ENCODE measurements at regions not wholly inside any gene's neighbourhood (a gene's known extent, or its start where the extent isn't known, plus 50 kb on each side); places are given as distances from the start of the nearest gene placed in this dataset.

DNA sequence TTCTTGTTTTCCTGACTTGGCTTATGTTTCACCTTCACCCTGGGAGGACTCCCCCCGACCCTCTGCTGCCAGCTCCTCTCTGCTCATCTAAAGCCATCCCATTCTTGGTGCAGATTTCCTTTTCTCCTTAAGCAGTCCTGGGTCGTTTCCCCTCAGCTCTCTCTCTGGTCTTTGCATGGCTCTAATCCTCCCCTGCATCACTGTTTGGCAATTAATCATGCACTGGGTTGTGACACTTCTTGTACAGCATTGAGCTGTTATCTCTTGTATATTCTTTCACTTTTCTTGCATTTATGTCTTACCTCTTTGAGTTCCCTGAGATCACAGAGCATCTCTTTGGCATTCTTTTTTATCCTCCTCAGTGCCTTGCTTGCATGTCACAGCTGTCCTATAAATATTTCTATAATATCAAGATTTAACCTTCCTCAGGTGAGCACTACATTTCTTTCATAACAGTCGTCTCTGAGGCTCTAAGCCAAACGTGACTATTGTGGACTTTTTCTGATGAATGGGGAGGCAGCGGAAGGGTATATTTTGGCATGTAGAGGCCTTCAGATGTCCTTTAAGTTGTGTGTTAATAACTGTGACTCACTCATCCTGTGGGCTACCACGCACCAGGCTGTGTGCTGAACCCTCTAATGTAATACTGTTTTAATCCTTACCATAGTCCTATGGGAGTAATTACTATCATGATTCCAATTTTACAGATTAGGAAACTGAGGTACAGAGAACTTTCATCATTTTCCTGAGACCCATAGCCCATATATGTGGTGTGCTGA lies 507.5 kb downstream of the SLC4A3 start:
- no peak for DNase-seq

DNA sequence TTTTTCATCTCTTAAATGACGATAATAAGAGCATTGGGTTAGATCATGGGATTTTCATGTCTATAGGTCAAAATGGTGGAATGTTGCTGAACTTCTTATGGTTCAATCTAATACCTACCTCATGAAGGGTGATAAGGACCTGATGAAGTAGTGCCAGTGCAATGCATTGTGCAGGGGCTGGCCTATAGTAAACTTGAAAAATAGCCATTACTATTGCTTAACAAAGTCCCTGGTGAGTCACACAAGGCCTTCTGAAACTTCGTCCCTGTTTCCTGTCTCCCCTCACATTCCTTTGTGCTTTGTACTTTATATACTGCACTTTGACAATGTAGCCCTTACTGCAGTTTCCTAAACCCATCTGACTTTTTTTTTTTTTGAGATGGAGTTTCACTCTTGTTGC lies 515.9 kb downstream of the SLC4A3 start:
- DNase-seq = no peak

DNA sequence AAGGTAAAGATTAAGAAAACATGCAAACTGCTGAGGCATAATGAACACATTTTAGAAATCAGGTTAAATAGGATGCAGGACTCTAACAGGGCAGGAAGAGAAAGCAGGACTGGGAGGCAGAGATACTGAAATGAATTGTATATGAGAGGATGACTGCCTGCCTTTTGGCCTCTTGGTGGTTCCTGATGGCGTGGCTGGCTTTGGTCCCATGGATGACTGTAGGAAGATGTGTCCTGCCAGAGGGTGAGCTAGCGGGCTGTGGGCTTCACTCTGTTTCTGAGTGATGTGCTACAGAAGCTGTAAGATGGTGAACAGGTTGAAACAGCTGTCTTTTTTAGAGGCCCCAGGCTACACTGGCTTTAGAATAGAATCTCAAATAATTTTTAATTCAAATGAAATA lies 517.0 kb downstream of the SLC4A3 start:
- no peak for DNase-seq

DNA sequence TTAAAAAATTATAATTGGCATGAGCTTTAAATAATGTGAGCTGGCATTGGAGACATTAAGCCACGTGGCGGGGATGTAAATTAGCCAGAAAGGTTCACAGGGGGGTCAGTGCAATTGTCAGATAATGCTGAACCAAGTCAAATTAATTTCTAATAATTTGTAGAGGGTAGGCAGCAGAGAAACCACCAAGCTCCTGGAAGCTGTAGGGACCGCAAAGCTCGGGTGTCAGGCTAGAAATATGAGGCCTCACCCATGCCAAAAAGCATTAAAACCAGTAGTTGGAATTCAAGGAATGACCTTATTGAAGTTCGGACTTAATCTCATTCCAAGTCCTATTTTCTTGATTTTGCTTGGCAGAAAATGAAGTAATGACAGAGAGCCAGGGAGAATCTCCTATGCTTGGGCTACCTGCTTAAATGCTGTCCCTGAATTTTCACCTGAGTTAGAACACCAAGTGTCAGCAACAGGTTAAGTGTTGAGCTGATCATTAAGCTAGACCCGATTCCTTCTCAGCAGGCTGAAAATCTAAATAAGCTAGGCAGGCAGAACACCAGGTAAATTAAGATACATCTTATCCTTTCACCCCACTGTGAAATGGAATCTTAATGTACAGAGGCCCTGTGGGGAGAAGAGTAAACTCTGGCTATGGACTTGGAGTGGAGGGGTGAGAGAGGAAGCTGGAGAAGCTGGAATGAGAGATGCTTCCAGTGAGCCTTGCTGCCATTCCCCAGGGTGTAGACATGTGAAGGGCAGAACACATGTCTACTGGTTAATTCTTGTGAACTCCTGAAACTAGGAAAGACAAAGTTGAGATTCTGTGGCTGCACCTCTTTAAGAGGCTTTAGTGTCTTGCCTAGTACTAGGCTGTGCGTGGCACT lies 520.0 kb downstream of the SLC4A3 start:
- DNase-seq = no peak

DNA sequence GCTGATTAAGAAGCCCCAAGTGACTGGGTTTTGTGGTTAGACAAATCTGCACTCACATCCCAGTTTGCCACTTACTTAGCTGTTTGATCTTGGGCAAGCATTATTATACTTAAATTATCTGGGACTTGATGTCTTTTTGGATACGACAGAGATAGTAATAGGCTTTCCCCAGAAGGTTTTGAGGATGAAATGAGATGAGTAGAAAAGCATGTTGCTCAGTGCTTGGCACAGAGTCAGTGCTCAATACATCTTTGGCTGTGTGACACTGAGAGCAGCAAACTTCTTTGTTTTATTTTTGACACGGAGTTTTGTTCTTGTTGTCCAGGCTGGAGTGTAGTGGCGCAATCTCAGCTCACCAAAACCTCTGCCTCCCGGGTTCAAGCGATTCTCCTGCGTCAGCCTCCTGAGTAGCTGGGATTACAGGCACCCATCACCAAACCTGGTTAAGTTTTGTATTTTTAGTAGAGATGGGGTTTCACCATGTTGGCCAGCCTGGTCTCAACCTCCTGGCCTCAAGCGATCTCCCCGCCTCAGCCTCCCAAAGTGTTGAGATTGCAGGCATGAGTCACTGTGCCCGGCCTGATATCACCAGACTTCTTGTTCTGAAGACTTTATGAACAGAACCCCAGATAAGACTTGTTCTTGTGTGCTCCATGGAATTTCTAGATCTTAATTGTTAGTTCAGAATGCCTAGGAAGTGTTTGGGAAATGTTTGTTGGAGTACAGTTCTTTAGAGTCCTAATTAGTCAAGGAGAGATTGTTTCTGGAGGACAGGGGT lies 521.2 kb downstream of the SLC4A3 start:
- DNase-seq = no peak

DNA sequence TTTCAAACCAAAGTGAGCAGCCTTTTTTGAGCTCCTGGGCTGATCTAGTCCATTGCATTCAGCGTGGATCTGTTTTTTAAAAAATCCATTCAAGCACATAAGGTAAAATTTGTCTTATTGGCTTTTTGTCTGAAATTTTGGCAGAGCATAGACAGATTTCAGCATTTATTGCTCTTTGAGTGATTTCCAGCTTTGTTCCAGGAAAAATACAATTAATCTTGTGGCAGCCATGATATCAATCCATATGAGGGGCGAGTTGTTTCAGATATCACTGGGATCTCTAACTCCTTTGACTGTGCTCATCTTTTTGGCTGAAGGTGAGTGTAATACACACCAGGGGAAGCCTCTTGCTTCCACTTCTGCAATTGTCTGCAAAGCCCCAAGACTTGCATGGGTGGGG lies 523.9 kb downstream of the SLC4A3 start:
- no peak for DNase-seq

DNA sequence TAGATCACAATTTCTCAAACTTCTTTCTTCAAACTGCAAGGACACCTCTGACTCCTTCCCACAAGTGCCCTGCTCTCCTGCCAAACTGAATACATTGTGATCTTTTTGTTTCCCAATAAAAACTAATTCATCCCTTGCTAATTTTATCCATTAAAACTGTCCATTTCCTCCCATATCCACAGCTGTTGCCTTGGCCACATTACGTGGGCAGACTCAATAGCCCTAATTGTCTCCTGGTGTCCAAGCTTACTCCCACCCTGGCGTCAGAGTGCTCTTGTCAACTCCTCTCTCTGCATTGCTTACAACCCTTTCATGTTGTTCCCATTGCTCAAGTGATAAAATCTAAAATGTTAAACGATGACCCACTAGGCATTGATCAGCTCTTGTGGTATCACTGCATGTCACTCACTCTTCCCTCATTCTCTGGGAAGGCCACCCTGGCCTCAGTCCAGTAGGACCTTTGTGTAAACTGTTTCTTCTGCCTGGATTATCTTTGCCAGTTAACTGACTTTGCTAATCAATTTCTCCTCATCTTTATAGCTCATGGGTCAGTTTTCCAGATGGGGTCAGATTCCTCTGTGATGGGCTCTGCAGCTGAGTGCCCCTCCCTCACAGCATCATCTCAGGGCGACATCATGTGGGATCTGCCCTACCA lies 525.0 kb downstream of the SLC4A3 start:
- no peak for DNase-seq

DNA sequence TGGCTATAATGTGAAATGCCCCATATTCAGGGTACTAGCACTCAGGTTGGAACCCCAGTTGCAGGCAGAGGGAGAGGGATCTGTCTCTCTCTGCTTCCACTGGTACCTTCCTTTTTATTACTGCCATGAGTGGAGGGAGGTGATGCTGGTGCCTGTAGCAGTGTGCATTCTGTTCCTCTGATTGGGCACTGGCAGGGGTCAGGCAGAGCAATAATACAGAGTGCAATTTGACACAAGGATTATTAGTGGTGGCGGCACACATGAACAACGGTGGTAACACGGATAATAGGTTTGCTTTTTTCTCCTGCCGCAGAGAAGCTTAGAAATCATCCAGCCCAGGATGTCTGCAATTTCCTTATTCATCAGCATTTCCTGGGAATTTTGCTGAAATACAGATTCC lies 525.7 kb downstream of the SLC4A3 start:
- DNase-seq = no peak

DNA sequence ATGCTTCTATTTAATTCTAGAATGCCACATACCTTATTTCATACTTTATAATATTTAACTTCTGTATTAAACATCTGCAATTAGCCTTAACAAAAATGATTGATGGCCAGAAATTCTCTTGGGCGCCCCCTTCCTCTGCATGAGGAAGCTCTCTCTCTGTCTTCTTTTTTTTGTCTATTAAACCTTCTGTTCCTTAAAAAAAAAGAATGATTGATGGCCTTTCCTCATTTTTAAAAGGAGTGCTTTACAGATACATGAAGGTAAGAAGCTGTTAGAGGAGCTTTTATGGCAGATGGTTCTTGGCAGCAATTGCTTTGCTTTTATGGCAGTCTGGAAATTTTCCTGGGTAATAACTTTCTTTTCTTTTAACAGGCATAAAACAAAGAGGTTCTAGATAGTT lies 526.9 kb downstream of the SLC4A3 start:
- DNase-seq = no peak

DNA sequence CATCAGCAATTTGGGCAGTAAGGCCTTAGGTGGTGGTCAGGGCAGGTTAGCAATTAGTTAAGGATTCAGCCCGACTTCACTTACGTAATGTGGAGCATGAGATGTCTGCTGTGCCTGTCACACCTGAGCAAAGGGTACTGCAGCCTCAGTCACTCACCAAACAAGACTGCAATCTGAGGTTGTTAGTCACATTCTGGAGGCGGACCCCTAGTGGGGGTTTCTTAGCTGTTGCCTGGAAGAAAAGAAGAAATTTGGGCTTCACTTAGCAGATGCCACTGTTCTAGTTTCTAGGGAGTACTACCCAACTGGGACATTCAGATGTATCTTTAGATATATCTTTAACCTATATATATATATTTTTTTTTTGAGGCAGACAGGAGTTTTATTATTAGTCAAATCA lies 529.9 kb downstream of the SLC4A3 start:
- DNase-seq = no peak

DNA sequence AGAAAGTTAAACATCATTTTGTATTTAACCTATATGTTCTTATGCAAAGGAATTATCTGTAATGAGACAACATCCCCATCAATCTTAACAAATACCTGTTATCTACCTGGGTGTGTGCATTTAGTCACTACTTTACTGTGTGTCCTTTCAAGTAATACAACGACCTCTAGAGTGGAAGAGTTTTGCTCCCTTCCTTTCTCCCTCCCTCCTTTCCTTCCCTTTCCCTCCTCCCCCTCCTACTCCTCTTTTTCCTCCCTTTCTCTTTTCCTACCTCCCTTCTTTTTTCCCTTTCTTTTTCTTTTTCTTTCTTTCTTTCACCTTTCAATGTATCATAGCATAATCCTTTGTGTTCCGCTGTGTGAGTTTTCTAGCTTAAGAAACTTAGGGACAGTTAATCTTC lies 532.3 kb downstream of the SLC4A3 start:
- DNase-seq = no peak

DNA sequence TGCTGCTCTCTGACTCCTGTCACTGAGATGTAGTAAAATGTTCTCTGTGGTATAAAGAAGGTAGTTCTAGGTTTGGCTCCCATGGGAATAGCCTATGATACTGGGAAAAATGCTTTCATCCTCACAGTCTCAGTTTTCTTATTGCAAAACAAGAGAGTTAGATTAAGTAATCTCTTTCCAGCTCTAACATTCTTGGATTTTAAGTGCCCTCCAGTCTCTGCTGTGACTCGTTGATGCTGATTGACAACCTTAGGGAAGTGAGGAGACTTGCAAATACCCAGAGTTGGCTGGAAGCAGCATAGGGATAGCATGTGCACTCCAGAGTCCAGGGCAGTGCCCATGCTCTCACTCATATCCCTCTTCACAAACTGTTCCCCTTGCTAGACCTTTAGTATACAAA lies 534.9 kb downstream of the SLC4A3 start:
- no peak for DNase-seq

DNA sequence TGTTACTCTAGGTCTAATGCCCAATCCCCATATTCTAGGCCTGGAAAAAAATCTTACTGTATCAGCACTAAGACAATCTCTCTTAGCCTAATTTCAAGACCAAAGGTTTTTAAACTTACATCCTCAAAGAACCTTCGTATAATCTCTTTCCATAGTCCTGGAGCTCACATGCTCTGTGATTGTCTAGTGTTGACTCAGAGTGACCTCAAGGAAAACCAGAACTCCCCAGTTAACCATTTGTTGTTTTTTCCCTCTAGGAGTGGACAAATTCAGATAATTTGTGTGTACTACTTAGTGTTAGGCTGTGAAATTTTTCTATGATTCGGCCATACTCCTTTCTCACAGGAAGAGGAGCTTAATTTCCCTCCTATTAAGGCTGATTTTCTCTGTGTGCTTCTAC lies 536.1 kb downstream of the SLC4A3 start:
- no peak for DNase-seq

DNA sequence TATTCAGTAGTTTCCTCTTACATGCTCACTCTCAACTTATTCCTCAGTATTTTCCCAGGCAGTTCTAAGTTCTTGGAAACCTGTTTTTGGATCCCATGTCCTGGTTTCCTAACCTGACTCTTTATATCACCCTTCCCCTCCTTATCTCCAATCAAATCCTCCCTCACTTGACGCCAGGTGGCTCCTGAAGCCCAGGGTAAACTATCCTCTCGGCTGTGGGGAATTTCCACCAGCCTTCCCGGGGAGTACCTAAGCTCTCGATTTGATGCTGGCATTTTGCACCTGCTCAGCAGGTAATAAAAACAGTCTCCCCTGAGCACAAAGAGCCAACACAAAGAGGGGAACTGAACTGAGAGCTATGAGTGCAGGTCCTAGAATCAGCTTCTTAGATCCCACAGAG lies 538.0 kb downstream of the SLC4A3 start:
- DNase-seq = no peak

DNA sequence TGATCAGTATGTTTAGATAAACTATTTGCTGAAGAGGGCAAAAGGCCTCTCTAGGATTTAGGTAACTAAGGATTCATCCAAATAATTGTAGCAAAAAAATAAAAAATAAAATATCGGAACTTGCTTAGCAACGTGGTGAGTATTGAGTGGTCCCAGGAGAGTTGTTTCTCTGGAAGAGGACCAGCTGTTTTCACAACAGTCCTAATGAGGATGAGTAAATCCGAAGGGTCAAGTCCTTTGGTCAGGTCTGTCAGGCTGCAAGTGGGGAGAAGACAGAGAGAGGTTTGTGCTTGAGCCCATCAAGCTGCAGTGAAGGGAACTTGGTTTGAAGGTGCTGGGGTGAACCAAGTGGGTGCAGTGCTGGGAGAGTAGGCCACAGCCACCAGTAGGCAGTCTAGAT lies 539.2 kb downstream of the SLC4A3 start:
- DNase-seq = no peak

DNA sequence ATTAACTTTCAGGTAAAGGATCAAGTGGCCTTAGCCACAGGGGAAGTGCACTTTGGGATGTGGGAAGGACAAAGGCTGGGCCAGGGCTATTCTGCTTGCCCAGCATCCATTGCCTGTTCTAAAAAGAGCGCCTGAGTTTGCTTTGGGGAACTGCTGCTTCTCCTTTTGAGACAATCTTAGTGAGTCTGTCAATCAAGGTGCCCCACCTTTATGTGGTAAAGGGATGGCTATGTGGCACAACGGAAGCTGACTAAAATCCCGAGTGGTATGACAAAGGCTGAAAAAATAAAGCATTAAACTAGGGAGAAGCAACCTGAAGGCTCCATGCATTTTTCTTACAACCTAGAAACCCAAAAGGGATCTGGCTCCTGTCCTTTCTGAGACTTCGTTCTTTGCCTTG lies 540.5 kb downstream of the SLC4A3 start:
- no peak for DNase-seq

DNA sequence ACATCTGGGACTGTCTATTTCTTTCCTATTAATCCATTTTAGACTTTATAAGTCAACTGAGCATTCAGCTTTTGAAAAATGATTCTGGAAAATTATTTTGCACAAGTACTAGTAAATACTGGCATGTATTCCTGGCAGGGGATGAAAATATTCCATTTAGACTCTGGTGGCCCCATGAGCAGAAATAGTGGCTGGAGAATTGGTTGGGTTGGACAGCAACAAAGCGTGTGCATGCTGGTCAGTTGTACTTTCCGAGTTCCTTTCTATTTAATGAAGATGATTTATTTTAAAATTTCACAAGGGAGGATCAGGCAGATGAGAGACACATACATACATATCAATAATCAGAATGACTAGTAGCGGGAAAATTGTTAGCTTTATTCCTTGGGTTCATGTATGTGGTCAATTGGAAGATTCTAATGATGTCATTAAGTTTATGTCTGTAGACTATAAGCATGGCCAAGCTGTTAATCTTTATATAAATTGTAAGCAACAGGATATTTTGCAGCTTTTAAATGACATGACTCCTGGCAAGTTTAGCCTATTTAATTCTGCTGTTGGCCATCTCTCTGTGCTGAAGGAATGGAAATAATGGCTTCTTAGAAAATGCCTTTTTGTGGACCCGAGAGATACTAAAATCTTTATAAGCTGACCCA lies 541.6 kb downstream of the SLC4A3 start:
- DNase-seq = no peak

DNA sequence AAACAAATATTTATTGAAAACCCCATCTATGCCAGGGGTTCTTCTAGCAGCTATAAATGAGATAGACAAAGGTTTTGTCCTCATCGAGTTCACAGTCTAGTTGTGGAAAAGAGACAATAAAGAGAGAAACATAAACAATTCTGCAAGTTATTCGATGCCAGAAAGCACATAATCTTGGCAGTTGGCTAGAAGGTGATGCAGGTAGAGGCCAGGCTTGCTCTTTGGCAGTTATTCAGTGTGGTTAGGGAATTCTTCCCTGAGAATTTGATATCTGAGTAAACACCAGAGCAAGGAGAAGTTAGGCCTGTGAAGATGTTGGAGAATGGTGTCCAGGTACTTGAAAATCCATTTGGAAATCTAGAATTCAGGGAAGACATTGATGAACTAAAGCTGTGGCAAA lies 547.4 kb downstream of the SLC4A3 start:
- no peak for DNase-seq

DNA sequence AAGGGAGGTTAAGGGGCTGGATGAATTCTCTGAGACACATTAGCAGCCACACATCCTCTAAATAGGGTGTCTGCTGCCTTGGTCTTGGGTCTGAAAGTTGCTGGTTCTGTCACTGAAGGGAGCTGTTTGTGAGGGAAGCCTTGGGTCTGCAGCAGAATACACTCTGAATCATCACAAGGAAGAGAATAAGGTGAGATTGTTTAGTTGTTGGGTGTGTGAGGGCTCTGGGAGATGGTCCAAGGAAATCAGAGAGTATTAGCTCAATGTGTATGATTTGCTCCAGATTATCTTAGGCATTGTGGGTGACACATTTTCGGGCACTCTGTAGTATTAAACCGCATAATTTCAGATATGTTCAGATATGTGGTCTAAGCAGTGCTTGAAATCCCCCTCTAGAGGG lies 548.5 kb downstream of the SLC4A3 start:
- no peak for DNase-seq

DNA sequence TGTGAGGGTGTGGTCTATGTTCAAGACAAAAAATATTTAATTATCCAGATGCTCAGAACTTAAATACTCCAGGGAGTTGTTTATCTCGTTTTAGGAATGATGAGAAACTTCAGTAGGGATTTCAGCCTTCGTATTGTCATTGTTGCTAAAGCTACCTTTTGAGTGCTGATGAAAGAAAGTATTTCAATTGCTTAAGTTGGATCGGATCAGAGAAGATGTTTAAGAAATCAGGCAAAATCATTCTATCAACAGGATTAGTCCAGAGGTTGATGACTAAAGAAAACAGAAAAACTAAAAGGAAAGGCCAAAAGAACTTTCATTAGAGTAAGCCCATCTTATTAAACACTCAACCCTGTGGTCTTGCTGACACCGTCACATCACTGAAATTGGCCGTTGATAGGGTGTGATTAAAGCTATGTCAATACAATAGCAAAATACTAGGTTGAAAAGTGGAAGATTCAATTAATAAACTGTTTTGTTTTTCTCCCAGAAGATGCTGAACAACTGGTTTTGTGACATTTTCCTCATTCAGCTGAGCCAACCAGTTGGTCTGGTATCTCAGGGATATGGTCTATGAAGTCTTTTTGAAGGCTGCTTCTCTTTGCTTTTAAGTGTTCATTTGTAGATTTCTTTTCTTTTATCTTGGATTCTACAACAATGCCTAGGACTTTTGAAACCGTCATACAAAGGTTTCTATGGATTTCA lies 551.7 kb downstream of the SLC4A3 start:
- no peak for DNase-seq

DNA sequence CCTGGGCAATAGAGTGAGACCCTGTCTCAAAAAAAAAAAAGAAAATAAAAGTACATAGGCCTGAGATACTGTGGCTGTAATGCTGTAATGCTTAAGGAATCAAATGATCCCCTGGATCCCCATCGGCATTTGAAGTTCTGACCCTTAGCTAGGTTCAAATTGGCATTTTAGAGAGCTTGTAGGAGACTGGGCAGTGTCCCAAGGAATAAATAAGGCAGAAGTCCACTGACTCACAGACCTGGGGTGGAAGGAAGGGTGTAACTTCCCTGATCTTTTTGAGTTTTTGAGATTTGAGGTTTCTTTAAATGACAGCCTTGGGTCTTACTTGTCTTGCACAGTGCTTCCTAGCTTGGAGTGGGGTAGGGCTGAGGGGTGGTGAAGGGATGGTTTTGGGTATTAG lies 553.7 kb downstream of the SLC4A3 start:
- DNase-seq = no peak

DNA sequence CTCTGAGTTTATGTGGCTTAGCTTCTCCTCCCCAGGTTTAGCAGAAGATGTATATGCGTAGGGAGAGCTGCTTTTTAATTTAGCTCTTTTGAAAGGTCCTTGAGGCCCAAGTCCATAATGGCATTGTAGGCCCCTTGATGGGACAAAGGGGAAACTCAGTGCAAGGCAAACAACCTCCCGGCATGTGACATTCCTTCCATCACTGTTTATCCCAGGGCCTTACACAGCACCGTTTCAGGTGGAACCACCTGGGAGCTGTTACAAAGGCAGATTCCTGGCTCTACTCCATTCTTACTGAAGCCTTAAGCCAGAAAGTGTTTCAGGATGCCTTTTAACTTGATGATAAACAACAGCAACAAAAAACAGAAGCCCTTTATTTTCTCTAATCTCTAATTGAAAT lies 555.4 kb downstream of the SLC4A3 start:
- no peak for DNase-seq
